ENCODE measurements at regions not wholly inside any gene's neighbourhood (a gene's known extent, or its start where the extent isn't known, plus 50 kb on each side); places are given as distances from the start of the nearest gene placed in this dataset.

DNA sequence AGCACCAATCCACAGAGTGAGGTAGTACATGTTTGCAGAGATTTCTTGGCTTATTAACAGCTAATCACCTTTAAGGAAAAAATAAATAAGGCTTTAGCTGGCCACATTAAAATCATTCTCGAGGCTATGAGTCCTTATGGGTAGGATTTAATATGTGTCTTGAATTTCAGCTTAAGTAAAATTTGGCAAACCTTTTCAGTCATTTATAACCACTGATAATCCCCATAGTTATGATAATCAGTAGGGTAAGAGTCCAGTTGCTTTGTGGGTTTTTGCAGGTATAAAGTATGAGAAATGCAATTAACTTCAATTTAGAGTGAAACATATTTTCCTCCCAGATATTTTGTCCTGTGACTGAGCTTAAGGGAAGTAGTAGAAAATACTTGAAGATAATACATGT lies 1458.9 kb upstream of the FLRT2 start:
- TF ChIP-seq, protein P1, sequence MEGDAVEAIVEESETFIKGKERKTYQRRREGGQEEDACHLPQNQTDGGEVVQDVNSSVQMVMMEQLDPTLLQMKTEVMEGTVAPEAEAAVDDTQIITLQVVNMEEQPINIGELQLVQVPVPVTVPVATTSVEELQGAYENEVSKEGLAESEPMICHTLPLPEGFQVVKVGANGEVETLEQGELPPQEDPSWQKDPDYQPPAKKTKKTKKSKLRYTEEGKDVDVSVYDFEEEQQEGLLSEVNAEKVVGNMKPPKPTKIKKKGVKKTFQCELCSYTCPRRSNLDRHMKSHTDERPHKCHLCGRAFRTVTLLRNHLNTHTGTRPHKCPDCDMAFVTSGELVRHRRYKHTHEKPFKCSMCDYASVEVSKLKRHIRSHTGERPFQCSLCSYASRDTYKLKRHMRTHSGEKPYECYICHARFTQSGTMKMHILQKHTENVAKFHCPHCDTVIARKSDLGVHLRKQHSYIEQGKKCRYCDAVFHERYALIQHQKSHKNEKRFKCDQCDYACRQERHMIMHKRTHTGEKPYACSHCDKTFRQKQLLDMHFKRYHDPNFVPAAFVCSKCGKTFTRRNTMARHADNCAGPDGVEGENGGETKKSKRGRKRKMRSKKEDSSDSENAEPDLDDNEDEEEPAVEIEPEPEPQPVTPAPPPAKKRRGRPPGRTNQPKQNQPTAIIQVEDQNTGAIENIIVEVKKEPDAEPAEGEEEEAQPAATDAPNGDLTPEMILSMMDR (IDR thresholded peaks at IDR 0.05), result no peak
- no peak for TF ChIP-seq POLR2A (IDR thresholded peaks at IDR 0.05)
- TF ChIP-seq POLR2AphosphoS5 (IDR thresholded peaks at IDR 0.05), result no peak
